Stimulated activated CD8-positive, alpha-beta memory T cell treated with anti-CD3 and anti-CD28 coated beads, Interleukin-7, amount 100 ng/mL, for 1 hour (primary cell): ENCODE measurements at regions not wholly inside any gene's neighbourhood (a gene's known extent, or its start where the extent isn't known, plus 50 kb on each side); places are given as distances from the start of the nearest gene placed in this dataset.
"Not testable (repeated sequence)": the region's sequence is repeated elsewhere in the genome, so short reads cannot be mapped to it uniquely, and the experiment has no call there.

Experiments used
- DNase-seq, 2 donors: peaks; one replicate each; pipeline ENCODE4 v3.0.0-alpha.2; 2020; ENCODE audit warnings: low read depth in 2 of 2

GRCh38 chr2:16071039-16071864 lies 130.9 kb downstream of the MYCN start:
- DNase-seq: no peak

GRCh38 chr2:16070648-16070971 lies 130.3 kb downstream of the MYCN start:
- no peak for DNase-seq

DNA sequence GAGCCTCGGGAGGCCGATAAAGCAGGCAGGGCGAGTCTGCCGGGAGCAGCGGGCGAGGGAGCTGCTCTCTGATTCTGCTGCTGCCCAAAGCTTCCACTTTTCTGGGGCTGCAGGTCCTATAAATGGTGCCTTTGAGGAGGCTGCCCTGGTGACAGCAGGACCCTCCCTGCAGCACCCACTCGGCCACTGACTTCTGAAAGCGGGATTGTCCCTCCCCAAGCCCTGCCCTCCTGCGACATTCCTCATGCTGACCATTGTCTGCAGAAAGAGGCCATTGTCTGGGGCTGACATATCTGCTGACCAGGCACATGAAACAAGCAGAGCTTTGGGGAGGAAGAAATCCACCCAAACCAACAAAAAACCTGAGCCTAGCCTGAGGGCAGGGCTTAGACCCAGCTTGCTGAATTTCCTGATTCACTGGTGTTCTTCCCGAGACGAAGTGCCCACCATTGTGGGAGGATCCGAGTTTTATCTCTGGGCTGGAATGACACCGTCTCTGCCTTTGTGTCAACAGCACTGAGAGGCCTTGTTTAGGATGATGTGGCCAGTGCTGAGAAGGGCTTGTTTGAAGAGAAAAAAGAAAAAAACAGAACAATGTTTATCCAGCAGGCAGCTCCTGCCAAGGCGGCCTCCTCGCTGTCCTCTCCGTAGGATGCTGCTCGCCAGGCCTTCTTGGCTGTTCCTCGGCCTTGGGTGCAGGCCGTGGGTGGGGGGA lies 129.7 kb downstream of the MYCN start:
- no peak for DNase-seq

DNA sequence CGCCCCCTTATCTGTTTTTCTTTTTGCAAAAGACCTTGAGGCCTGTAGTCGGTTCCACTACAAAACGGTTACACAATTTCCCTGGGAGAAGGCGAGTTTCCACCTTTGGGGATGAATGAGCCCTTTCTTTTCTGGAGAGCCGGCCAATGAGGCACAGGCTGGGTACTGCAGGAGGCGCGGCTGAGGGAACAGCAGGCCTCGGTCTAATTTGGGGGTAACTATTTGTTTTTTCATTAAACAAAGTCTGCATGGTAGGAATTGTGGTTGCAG lies 129.2 kb downstream of the MYCN start:
- no peak for DNase-seq

GRCh38 chr2:16068552-16068940 lies 128.2 kb downstream of the MYCN start:
- no peak for DNase-seq

- no peak for DNase-seq
These were observed 127.7 kb downstream of the MYCN start for GRCh38 chr2:16067866-16068551.

- DNase-seq: no peak
These were observed 127.1 kb downstream of the MYCN start for GRCh38 chr2:16067444-16067843.

DNA sequence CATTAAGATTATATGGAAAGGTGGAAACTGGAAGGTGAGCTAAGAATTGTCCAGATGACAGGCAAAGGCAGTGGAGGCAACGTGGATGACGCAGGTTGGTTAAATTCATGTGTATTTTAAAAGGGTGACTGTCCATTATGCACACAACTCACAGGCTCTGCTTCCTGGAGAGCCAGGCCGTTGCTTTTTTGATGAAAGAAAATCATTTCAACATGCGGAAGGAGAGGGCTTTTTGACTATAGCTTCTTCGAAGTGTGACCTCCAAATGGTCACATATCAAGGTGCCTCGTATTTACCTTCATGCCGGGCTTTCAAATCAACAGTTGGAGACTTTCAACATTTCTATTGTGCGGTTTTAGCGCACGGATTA lies 126.7 kb downstream of the MYCN start:
- DNase-seq: no peak

DNA sequence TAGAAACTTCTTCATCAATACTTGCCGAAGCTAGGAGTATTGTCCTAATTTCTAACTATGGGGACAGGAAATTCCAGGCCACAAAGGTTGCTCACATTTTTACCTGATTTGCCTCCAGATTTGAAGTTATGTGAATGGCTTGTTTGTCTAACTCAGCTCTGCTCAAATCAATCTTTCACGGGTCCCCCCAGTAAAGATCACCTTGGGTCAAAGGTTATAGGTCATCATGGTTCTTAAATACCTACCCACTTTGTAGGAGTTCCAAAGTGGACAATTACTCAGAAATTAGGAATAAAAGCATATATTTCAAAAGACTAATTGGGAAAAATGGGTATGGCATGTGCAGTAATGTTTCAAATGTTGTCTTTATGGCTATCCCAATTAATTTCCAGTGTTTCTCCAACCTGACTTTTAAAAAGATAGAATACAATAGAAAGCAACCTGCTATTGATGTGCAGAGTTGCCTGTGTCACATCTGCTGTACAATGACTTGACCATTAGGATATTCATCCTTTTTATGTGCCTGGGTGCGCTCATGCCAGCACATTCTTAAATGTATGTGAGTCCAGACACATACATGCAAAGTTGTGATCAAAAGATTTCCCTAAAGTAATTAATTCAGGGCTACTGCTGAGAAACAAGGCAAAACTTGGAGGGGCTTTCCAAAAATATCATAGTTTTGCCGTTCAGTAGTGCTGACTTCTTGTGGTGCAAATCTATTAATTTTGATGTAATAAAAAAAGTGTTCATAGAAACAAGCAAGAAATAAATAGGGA lies 126.1 kb downstream of the MYCN start:
- no peak for DNase-seq

DNA sequence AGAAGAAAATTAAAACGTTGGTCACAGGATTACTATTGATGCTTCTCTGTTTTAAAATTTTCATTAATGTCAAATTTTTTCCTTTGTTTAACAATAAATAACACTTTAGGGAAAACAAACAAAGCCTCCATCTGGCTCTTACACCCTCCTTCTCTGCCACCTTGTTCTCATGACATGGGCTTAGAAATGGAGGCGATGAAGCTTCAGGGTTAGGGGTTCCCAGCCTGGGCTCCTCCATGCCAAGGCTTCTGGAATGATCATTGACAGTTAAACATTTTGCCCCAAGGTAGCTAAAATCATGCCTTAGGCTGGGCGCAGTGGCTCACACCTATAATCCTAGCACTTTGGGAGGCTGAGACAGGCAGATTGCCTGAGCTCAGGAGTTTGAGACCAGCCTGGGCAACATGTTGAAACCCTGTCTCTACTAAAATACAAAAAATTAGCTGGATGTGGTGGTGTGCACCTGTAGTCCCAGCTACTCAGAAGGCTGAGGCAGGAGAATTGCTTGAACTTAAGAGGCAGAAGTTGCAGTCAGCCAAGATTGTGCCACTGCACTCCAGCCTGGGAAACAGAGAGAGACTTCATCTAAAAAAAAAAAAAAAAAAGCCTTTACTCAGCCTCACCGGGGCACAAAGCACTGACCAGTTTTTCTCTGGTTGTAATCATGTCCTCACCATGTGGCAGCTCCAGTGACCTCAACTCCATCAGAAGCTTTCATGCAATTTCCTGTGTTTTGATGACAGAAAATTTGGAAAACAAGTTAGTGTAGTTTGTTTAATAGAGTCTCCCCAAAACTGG lies 125.1 kb downstream of the MYCN start:
- not testable (repeated sequence) for DNase-seq

- no peak for DNase-seq
These were observed 124.4 kb downstream of the MYCN start for GRCh38 chr2:16064745-16065144.

DNA sequence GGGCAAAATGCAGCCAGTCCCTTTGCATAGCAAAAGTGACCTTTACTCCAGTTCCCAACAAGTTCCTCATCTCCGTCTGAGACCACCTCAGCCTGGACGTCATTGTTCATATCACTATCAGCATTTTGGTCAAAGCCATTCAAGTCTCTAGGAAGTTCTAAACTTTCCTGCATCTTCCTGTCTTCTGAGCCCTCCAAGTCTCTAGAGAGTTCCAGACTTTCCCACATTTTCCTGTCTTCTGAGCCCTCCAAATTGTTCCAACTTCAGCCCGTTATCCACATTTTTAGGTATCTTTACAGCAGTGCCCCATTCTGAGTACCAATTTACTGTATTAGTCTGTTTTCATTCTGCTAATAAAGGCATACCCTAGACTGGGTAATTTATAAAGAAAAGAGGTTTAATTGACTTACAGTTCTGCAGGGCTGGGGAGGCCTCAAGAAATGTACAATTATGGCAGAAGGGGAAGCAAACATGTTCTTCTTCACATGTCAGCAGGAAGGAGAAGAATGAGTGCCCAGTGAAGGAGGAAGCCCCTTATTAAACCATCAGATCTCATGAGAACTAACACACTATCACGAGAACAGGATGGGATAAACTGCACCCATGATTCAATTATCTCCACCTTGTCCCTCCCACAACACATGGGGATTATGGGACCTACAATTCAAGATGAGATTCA lies 123.7 kb downstream of the MYCN start:
- no peak for DNase-seq

DNA sequence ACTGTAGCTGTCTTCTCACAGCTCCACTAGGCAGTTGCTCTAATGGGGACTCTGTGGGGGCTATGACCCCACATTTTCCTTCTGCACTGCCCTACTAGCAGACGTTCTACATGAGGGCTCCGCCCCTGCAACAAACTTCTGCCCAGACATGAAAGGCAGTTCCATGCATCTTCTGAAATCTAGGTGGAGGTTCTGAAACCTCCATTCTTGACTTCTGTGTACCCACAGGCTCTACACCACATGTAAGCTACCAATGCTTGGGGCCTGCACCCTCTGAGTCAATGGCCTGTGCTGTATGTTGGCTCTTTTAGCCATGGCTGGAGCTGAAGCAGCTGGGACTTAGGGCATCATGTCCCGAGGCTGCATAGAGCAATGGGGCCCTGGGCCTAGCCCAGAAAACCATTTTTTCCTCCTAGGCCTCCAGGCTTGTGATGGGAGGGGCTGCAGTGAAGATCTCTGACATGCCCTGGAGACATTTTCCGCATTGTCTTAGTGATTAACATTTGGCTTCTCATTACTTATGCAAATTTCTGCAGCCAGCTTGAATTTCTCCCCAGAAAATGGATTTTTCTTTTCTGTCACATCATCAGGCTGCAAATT lies 123.0 kb downstream of the MYCN start:
- no peak for DNase-seq

- DNase-seq: no peak
These were observed 122.3 kb downstream of the MYCN start for GRCh38 chr2:16062471-16063250.

GRCh38 chr2:16061441-16062217 lies 121.3 kb downstream of the MYCN start:
- no peak for DNase-seq

DNA sequence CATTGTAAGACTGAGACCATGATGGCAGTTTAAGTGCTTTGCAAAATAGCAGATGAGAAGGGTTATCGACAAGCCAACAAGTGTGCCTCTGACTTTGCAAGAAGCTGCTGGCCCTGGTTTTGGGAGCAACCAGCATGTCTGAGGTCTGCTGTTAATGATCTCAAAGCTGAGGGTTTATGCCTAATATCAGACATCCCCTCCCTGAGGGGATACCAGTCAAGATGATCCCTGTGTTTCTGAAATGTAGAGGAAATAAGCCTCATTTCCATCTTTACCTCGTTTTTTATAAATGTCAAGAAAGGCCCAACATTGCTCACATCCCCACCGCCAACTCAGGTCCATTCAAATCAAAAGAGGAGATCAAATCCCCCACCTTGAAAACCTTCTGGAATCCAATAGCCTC lies 120.6 kb downstream of the MYCN start:
- DNase-seq: no peak

- no peak for DNase-seq
These were observed 120.0 kb downstream of the MYCN start for GRCh38 chr2:16060125-16060935.

GRCh38 chr2:16059393-16060016 lies 119.2 kb downstream of the MYCN start:
- no peak for DNase-seq
